GF-D8 (cell line): ENCODE measurements at regions not wholly inside any gene's neighbourhood (a gene's known extent, or its start where the extent isn't known, plus 50 kb on each side); places are given as distances from the start of the nearest gene placed in this dataset.

Experiments
- DNase-seq: peaks from one replicate; lab custom pipeline; 2025; lab: John Stamatoyannopoulos, UW

- DNase-seq = no peak
Measured at GRCh38 chr18:40882468-40882867, 1072.6 kb upstream of the PIK3C3 start.

DNA sequence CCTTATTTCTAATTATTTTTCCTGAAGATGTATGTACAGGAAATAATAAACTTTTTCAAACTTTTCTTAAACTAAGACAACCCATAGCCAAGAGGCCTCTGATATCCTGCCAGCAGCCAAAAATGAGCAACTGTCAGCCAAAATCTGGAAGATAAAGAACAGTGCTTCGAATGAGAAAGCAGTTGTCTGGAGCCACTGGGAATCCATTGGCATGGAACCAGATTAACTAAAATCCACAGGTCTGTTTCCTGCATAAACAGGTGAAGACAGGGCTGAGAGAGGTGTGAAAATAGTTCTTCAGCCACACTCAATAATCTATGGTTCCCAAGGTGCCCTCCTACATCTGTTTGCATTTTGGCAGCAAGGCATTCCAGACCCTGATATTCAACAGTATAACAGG, 1076.7 kb upstream of the PIK3C3 start:
- no peak for DNase-seq

GRCh38 chr18:40877096-40877495, 1077.9 kb upstream of the PIK3C3 start:
- no peak for DNase-seq

GRCh38 chr18:40875101-40875615, 1079.9 kb upstream of the PIK3C3 start:
- no peak for DNase-seq

DNA sequence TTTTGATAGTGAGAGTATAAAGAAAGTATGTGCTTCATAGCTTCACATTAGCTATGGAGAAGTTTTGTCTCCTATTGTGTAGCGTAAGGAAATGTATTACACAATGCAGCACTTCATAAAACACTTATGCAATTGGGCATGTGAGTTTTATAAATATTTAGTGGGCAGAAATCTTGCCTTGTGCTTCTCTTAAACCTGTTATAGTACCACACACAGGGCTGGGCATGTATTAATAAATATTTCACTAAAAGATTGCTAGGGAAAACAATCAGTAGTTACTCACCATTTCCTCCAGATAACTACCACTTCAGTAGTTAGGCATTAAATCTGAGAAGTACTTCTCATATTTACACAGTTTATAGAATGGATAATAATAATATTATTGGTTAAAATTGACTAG, 1080.8 kb upstream of the PIK3C3 start:
- no peak for DNase-seq

GRCh38 chr18:40868110-40868858, 1086.8 kb upstream of the PIK3C3 start:
- DNase-seq = no peak

- DNase-seq = no peak
Measured at GRCh38 chr18:40867459-40867858, 1087.6 kb upstream of the PIK3C3 start.

- no peak for DNase-seq
Measured at GRCh38 chr18:40866968-40867367, 1088.1 kb upstream of the PIK3C3 start.

- no peak for DNase-seq
Measured at GRCh38 chr18:40866013-40866645, 1088.9 kb upstream of the PIK3C3 start.

- DNase-seq = no peak
Measured at GRCh38 chr18:40864846-40865245, 1090.2 kb upstream of the PIK3C3 start.

- DNase-seq = no peak
Measured at GRCh38 chr18:40863801-40864200, 1091.2 kb upstream of the PIK3C3 start.

GRCh38 chr18:40860189-40860588, 1094.8 kb upstream of the PIK3C3 start:
- DNase-seq = no peak

DNA sequence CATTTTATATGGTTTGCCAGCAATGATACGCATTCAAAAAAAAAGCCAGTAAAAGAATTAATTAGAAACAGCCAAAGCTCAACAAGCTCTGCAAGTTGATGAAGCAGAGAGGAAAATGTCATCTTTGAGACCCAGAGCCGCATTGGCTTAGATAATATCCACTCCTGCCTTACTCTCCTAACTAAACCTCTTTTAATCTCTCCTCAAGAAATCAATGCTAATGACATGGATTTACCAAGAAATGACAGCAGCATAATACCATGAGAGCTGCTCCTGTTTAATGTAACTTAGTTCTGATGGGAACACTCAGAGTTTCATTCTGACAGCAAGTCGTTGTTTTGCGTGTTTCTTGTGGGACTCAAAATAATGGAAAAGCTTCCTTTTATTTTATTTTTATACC, 1099.4 kb upstream of the PIK3C3 start:
- DNase-seq = no peak

- no peak for DNase-seq
Measured at GRCh38 chr18:40852406-40852805, 1102.6 kb upstream of the PIK3C3 start.

DNA sequence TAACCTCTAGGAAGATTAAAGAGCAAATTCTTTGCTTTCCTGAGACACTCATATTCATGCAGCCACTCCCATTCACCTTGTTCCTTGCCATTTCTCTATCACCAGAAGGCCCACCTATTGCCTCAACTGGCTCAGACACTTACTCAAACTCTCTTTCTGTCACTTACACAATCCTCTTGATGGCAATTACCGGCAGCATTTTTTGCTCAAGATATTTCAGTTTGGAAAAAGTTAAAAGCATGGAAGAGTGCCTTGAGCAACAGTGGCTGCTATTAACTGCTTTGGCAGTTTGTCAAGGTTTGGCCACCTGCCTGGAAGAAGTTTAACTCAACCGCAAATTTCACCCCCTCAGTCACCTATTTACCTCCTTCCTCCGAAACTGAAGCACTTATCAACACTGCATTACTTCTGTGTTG, 1104.0 kb upstream of the PIK3C3 start:
- no peak for DNase-seq

DNA sequence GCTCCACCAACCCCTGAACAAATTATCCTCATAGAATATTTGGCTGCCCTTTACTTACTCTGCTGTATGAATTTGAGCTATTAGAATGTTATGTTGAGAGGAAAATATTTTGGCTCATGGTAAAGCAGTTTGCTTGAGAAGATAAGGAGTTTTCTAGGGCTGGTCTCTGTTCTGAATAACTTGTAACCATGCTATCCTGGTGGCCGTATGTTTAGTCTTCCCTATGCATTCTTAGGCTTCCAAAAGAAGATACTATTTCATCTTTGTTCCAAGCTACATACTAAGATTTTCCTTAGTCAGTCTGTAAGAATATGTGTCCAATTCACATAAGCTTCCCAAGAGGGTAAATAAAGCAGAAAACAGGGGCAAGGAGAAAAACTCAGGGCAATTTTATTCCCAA, 1105.1 kb upstream of the PIK3C3 start:
- no peak for DNase-seq

- no peak for DNase-seq
Measured at GRCh38 chr18:40841467-40841866, 1113.6 kb upstream of the PIK3C3 start.

DNA sequence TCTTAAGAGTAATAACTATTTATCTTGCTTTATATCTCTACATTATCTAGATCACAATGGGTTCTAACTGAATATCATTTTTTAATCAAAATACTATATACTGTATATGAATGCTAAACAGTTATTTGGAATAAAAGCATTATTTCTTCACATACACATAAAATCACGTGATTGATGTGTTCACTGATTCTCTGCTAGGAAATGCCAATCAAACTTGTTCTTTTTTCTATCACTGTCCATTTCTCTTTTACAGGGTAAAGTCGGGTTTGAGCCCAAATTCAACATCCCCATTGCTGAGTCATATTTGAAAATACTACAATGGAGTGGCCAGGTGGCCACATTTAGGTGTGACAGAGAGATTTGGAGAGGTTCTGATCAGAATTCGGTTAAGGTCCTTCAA, 1114.0 kb upstream of the PIK3C3 start:
- DNase-seq = no peak

GRCh38 chr18:40832362-40832761, 1122.7 kb upstream of the PIK3C3 start:
- no peak for DNase-seq

GRCh38 chr18:40824291-40824690, 1130.7 kb upstream of the PIK3C3 start:
- no peak for DNase-seq

DNA sequence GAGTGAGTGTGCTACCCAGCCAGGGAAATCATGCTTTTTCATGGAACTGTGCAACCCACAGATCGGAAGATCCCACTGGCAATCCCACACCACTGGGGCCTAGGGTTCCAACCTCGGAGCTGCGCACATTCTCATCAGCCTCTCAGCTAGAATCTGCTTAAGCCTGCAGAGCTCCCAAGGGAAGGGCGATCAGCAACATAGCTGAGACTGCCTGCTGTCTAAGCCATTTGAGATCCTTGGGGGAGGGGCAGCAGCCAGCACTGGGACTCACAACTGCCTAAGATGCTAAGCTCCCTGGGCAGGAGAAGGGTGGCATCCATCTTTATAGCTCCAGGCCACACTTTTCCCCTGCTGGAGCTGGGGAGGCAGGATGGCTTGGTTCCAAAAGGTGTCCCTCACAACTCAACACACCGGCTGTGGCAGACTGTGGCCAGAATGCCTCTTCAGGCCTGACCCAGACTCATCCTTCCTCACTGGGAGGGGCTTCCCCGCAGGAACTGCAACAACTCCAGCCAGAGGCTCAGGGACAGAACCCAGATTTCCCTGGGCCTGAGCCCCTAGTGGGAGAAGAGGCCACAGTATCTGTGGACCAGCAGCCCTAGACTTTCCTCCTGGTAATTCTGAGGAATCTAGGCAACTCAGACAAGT, 1133.3 kb upstream of the PIK3C3 start:
- no peak for DNase-seq

DNA sequence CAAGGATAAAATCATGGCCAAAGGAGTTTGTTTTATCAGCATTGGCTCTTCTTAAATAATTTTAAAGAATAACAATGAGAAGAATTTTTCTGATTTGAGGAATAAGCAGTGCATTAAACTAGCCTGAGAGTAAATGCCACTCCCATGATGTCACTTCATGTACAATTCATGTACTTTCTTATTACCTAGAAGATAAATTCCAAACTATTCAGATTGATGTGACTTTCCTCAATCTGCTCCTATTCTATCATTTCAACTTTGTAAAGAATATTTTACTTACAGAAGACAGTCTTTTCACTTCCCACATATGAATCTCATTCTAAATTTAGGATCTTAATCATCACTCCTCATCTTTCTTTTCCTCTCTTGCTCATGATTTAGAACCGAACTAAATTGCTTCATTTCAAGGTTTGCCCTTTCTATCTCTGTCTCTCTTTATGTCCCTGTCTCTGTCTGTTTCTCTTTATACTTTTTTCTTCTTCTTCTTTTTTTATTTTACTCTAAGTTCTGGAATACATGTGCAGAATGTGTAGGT, 1142.0 kb upstream of the PIK3C3 start:
- DNase-seq = no peak

DNA sequence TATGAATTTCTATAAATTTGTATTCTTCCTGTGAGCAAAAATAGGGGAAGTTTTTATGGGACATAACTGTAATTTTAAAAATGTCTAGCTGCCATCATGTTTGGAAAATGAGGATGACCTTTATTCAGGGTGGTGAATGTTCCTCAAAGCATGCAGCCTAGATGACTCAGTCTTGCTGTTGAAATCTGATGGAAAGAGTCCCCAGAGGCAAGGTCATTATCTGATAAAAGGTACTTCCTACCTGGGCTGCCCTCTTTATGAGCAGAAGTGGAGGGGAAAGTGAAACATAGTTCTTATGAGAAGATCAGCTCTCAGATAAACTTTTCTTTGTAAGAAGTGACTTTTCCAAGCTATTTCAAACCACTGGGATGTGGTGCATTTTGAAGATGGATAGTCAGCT, 1144.7 kb upstream of the PIK3C3 start:
- no peak for DNase-seq
